Body of pancreas (tissue), 4 donors: ENCODE measurements at regions not wholly inside any gene's neighbourhood (a gene's known extent, or its start where the extent isn't known, plus 50 kb on each side); places are given as distances from the start of the nearest gene placed in this dataset.

ENCODE experiments used
- ATAC-seq: fragments of 150-250 bp; one replicate; pipeline ENCODE4 v1.9.1; 2016
- DNase-seq, 4 donors: peaks; one replicate each; pipeline ENCODE4 v3.0.0-alpha.2; 2019
- H3K27ac ChIP-seq, 4 donors: fragments of 200-600 bp; sonication (generic); 1 replicate in 3 of 4; 2 replicates in 1 of 4; pipeline versions ENCODE4 v1.5.1 to v1.6.1; 2016 to 2019; ENCODE audit warnings: mild to moderate bottlenecking in 1 of 4, mixed read lengths in 1 of 4, moderate library complexity in 1 of 4
- H3K27me3 ChIP-seq, 2 donors: fragments of 200-600 bp; sonication (generic); one replicate each; pipeline ENCODE4 v1.6.0; 2016; ENCODE audit warnings: mild to moderate bottlenecking in 1 of 2
- H3K36me3 ChIP-seq, 2 donors: fragments of 200-600 bp; sonication (generic); replicated peaks in 1 of 2; 2 replicates each; pipeline ENCODE4 v1.5.1; 2016; ENCODE audit warnings: low read depth in 2 of 2; ENCODE audit not compliant: insufficient read depth in 1 of 2
- H3K4me1 ChIP-seq: fragments of 200-600 bp; sonication (generic); one replicate; pipeline ENCODE4 v1.6.0; 2016
- H3K4me3 ChIP-seq, 2 donors: fragments of 200-600 bp; sonication (generic); 1 replicate in 1 of 2; 2 replicates in 1 of 2; pipeline ENCODE4 v1.5.1; 2016 to 2019
- H3K9me3 ChIP-seq, 3 donors: fragments of 200-600 bp; sonication (generic); 1 replicate in 2 of 3; 2 replicates in 1 of 3; pipeline ENCODE4 v1.5.1; 2016
- CTCF ChIP-seq, 7 experiments: fragments of 450-650 bp in 4 of 7; fragments of 200-600 bp in 3 of 7; sonication (generic) in 3 of 7; IDR thresholded peaks; one replicate each; pipeline ENCODE4 v1.5.1; 2016 to 2019; ENCODE audit warnings: antibody characterized with exemption in 7 of 7
- POLR2A ChIP-seq, 3 donors: fragments of 450-650 bp; IDR thresholded peaks; one replicate each; pipeline ENCODE4 v1.6.1; 2016; ENCODE audit warnings: antibody characterized with exemption in 3 of 3, mild to moderate bottlenecking in 2 of 3
- WGBS, 2 donors: methylation state at CpG; one replicate each; pipeline ENCODE4 v1.1.5; 2017; 5-methylcytosine and 5-hydroxymethylcytosine counted together
- intact Hi-C: fragments of 100-400 bp; cut with DNase I; formaldehyde crosslinking; loops from one replicate; pipeline ENCODE4 v1.15.1; 2023

- intact Hi-C loops, result no loop called here
- Histone ChIP-seq H3K4me1 (no peaks in the 10 kb centered on the region), H3K27ac (no peak overlapping the region), H3K4me3 (no peak overlapping the region), H3K36me3 (no peaks in the 10 kb centered on the region), H3K9me3 (no peaks in the 10 kb centered on the region), H3K27me3 (no peaks in the 10 kb centered on the region)
- ATAC-seq (no peak), DNase-seq (no peak)
- no peak for TF ChIP-seq CTCF (IDR thresholded peaks at IDR 0.05)
- TF ChIP-seq POLR2A (IDR thresholded peaks at IDR 0.05), result no peak
- 52% methylated on average over 3 of the region's 3 CpGs for WGBS, 2 donors
Observed at GRCh38 chr10:4183761-4184261, 398.8 kb upstream of the KLF6 start.

- no peaks in the 10 kb centered on the region for H3K9me3 ChIP-seq
- no peaks in the 10 kb centered on the region for H3K36me3 ChIP-seq
- intact Hi-C loops, result no loop called here
- 50 to 51% methylated on average over 2 of the region's 2 CpGs for WGBS, 2 donors
- TF ChIP-seq CTCF (IDR thresholded peaks at IDR 0.05), result no peak
- TF ChIP-seq POLR2A (IDR thresholded peaks at IDR 0.05), result no peak
- H3K4me1 ChIP-seq, result no peaks in the 10 kb centered on the region
- no peak overlapping the region for H3K27ac ChIP-seq
- ATAC-seq (no peak), DNase-seq (no peak)
- no peak overlapping the region for H3K4me3 ChIP-seq
- no peaks in the 10 kb centered on the region for H3K27me3 ChIP-seq
Observed at GRCh38 chr10:4181621-4182049, 396.6 kb upstream of the KLF6 start.

GRCh38 chr10:4181081-4181480 lies 396.1 kb upstream of the KLF6 start:
- Histone ChIP-seq H3K27ac (no peak overlapping the region), H3K9me3 (no peaks in the 10 kb centered on the region), H3K36me3 (no peaks in the 10 kb centered on the region), H3K4me3 (no peak overlapping the region), H3K4me1 (no peaks in the 10 kb centered on the region), H3K27me3 (no peaks in the 10 kb centered on the region)
- ATAC-seq (no peak), DNase-seq (no peak)
- 72 to 74% methylated on average over 9 of the region's 9 CpGs for whole genome bisulfite sequencing, 2 donors
- intact Hi-C loops, result no loop called here
- no peak for TF ChIP-seq CTCF (IDR thresholded peaks at IDR 0.05)
- no peak for TF ChIP-seq POLR2A (IDR thresholded peaks at IDR 0.05)

GRCh38 chr10:4177791-4178190 lies 392.8 kb upstream of the KLF6 start:
- Histone ChIP-seq H3K36me3 (no peaks in the 10 kb centered on the region), H3K9me3 (no peaks in the 10 kb centered on the region), H3K4me3 (no peak overlapping the region), H3K27me3 (no peaks in the 10 kb centered on the region), H3K27ac (no peak overlapping the region), H3K4me1 (no peaks in the 10 kb centered on the region)
- WGBS, 2 donors, result 51 to 61% methylated on average over 3 of the region's 3 CpGs
- no peak for TF ChIP-seq POLR2A (IDR thresholded peaks at IDR 0.05)
- no peak for TF ChIP-seq CTCF (IDR thresholded peaks at IDR 0.05)
- no peak for ATAC-seq
- intact Hi-C loops, result no loop called here
- no peak for DNase-seq

- H3K9me3 ChIP-seq, result no peaks in the 10 kb centered on the region
- H3K27ac ChIP-seq, result peak overlapping the region in 1 of 4 donors; percentile 55
- ATAC-seq (no peak), DNase-seq (no peak)
- H3K4me1 ChIP-seq, result no peaks in the 10 kb centered on the region
- no peak overlapping the region for H3K4me3 ChIP-seq
- 64 to 74% methylated on average over 5 of the region's 5 CpGs for WGBS, 2 donors
- H3K36me3 ChIP-seq, result no peaks in the 10 kb centered on the region
- TF ChIP-seq POLR2A (IDR thresholded peaks at IDR 0.05) (no peak), CTCF (IDR thresholded peaks at IDR 0.05) (no peak)
- intact Hi-C loops, result no loop called here
- H3K27me3 ChIP-seq, result no peaks in the 10 kb centered on the region
Observed at GRCh38 chr10:4176500-4177281, 391.7 kb upstream of the KLF6 start.
